HG03460 (cell line): ENCODE measurements at regions not wholly inside any gene's neighbourhood (a gene's known extent, or its start where the extent isn't known, plus 50 kb on each side); places are given as distances from the start of the nearest gene placed in this dataset.

Experiments
- ATAC-seq: cut with Tn5 transposase; IDR thresholded peaks from one replicate; pipeline ENCODE4 v1.9.1; 2021; ENCODE audit not compliant: unreplicated experiment

DNA sequence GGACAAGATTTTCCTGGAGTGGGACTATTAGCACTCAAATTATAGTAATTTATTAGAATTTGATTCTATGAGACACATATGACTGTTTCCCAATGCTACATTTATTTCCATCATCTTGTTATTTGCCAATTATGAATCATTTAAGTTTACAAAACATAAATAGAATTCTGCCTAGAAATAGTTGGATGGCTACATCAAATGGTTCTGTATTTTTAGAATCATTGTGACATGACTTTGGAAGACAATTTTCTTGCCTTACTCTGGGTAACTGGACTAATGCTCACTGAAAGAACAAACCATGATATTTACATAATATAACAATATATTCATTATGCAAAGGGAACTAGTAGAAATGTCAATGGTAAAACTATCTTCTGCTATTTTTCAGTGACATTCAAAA lies 173.5 kb downstream of the ZIC1 start:
- no peak for ATAC-seq

- no peak for ATAC-seq
Measured at GRCh38 chr3:147589016-147589415, 179.9 kb downstream of the ZIC1 start.

DNA sequence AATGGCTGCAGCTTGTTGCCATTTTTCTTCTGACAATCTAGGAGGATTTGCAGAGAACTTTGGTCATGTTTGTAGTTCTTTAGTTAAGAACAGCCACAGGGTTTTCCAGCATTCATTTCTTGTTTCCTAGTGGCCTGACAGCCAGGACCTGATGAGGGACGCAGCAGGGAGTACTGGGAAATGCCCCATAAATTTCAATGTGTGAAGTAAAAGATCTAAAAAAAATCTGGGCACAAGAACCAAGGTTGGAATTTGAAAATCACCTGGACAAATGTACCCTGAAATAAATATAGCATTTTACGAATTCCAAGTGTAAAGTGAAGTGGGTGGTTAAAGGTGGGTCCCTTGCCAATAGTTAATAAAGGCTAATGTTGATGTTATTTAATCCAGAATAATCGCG lies 195.0 kb downstream of the ZIC1 start:
- ATAC-seq: no peak

DNA sequence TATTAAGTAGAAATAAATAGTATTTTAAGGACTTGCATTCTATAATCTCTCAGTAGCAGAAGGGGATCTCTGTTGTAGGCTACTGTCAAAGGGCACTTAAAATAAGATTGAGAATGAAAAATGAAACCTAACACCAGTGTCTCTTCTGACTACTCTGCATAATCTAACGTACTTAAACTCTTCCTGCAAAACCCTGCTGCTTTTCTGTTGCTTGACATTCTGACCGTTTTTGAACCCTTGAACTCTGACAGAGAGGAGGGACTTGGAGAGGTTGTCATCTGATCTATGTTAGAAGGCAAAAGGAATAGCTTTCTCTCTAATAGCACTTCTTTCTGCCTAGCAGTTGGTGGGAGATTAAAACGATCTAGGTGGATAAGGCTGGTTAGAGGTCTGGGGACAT lies 204.6 kb downstream of the ZIC1 start:
- ATAC-seq: no peak

DNA sequence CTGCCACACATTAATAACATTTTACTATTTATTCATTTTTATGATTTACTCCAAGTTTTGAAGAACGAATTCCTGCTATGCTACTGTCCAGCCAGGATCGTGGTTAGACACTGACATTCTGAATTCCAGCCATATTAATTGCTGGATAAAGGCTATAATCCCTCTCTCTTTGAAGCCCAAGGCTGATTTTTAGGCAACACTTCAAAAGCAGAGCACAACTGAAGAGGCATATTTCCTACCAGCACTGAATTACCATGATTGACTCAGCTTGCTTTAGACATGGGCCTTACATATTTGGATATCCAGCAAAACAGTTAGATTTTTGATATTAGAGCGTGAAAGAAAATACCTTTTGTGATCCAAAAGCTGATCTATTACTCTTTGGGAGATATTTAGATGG lies 205.0 kb downstream of the ZIC1 start:
- ATAC-seq: no peak

DNA sequence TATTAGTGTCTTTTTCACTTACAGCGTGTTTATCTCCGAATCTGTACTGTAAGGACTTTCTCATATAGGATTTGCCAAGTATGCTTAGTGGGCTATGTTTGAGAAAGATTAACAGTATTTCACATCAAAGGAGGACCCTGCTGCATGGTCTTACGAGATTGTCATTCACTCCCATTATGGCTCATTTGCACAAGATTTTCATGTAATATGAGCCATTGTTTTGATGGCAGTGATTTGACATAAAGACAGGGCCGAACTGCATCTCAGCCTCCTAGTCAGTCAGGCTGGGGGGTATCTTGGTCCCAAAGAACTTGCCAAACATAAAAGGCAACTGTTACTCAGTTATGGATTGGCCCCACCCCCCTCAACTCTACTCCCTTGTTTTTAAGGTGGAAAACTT lies 205.9 kb downstream of the ZIC1 start:
- ATAC-seq: no peak

DNA sequence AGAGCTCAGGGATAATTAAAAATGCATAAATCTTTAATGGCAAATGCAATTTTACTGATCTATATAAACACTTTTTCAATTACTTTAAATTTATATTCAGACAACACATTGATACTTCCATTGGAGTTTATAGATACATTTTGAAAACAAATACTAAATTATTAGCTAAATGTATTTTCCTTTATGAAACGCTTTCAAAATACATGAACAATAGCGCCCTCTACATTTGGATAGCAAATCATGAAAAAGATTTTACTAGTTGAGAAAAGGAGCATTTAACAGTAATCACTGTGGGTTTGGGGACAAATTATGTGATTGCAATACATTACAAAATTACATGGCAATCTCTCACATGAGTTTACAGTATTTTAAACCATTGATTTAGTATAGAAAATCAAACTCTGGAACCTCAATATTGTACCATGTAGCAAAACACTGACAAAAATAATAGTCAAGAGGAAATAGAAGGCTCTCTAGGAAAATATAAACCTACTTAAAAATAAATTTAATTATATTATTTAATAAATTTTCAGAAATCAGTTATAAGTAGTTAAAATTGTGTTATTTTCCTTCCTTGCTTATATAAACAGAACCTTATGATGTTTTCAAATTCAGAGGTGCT lies 207.9 kb downstream of the ZIC1 start:
- no peak for ATAC-seq

GRCh38 chr3:147618691-147619090 lies 209.5 kb downstream of the ZIC1 start:
- no peak for ATAC-seq

DNA sequence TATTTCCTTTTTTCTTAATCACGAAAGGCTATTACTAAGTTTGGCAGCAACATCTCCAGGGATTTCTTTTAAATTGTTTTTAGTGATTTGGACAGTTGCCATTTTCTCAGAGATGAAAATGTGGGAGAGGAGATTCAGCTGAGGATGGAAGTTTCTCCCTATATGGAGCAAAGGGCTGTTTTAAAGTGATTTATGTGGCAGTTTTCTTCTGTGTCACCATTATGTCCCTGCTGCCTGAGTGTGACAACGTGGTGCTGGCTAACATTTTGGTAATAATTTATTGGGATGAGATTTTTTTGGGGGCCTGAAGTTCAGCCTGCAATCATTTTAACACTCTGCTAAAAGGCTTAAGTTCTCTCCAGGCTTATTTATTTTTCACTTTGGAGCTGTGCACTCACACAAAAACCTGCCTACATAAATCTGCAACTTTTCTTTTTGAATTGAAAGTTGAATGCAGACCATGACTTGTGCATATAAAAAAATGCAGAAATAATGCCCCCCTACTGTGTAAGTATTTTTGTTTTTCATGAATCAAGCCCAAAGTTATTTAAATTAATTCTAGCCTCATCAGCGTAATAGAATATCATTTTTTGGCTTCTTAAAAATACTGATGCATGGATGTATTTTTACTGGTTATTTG lies 210.9 kb downstream of the ZIC1 start:
- no peak for ATAC-seq

GRCh38 chr3:147620906-147621305 lies 211.7 kb downstream of the ZIC1 start:
- no peak for ATAC-seq

DNA sequence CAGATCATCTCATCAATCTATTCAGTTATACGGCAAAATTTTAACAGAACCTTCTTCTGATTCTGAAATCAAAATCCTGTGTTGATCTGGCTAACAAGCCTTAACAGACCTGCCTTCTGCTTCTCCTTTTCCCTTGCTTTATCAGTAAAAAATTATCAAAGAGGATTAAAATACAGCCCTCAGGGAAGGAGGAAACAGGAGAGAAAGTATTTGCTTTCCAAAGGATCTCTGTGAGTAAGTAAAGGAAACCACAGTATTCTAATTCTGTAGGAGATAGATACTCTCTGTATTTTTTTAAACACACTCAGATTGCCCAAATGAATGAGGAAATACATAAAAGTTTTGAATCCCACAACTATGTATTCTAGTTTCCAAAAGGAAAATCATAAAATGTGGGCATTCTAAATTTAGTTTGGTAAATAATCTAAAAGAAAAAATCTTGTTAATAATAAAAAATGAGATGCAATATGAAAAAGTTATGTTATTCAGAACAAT lies 221.8 kb downstream of the ZIC1 start:
- ATAC-seq: no peak

DNA sequence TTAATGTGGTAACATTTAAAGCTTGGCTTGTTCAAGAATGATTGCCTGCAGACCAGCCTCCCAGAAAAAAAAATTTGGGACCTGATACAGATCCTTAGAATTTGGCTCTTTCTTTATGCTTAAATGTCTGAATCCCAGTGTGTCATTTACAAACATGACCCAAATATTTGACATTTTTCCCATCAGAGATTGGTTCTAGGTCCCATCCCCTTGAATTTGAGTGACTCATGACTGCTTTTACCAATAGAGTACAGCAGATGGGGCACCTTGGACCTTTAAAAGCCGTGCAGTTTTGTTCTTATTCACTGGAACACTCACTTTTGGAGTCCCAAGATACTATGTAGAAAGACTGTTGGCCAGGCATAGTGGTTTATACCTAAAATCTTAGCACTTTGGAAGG lies 231.6 kb downstream of the ZIC1 start:
- no peak for ATAC-seq

DNA sequence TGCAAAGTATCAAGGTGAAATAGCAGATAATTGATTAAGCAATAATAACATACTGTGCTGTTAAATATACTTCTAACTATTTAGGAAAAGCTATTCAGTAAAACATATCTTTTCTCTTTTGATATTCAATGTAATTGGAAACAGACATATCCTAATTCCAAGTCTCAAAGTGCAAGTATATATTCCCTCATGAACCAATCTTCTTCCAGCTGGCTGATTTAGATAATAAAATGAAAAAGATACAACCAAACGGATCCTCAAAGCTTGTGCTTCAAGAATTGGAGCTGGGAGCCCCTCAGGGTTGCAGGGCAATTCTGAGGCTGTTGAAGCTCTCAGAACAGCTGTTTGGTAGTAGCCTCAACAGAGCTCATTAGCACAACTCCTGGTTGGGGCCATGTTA lies 236.6 kb downstream of the ZIC1 start:
- ATAC-seq: no peak

GRCh38 chr3:147649475-147649874 lies 240.3 kb downstream of the ZIC1 start:
- ATAC-seq: no peak

- ATAC-seq: no peak
Measured at GRCh38 chr3:147651107-147651778, 242.1 kb downstream of the ZIC1 start.

DNA sequence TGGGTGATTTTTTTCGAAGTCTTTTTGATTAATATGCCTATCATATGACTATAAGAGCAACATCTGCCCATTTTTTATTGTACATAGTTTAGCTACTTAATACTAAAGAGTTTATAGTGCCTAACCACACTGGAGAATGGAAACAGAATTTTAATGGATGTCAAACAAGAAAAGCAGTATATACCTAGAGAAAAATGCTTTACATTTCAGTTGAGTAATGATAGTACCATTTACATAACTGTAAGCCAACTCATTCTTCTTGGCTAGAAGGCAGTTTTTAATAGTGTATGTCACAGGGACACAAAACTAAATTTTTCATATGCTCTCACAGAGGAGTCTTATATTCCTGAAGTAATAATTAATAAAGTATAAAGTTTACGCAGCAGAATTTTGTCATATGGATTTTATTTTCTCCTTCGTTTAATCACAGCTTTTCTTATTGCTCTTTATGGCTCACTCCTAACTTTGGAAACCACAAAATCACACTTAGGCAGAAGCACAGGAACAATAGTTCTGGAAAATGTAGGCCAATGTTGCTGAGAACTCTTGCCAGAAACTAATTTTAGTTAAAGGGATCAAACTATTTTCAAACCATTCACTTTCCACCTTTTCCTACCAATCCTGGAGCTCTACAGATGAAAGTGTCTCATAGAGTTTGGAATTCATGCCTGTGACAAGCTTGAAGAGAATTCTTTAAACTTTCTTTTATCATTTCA lies 243.6 kb downstream of the ZIC1 start:
- ATAC-seq: no peak

GRCh38 chr3:147653367-147653923 lies 244.3 kb downstream of the ZIC1 start:
- no peak for ATAC-seq

DNA sequence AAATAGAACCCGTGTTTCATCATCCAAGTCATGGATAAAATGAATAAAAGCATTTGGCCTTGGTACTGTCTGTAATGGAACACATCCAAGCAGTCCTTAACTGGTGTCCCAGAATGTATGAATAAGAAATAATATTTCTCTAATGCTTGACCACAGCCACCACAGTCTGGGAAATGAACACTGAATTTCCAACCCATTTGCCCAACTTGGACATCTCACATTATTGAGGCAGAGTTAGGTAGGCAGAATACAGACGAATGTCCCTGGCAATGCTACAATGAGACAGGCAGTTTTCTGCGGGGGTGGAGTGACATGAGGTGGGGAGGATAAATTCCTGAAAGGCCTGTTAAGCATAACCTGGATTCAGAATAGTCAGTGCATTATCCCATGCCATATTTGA lies 245.7 kb downstream of the ZIC1 start:
- no peak for ATAC-seq

DNA sequence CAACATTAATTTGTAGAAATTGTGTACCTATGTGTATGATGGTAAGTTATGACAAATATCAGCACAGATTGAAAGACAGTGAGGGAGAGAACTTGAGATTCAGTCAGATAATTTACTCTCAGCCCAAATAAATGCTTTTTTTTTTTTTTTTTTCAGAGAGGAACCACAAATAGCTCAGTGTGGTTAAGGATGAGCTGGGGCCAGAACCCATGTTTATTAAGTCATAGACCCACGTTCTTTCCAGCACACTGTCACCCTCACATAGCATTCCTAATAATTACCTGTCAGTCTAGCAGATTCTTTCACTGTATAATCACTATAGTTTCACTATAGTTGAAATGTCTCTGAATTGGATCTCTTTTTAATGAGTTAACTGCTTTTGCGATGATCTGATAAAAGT lies 246.1 kb downstream of the ZIC1 start:
- ATAC-seq: no peak

DNA sequence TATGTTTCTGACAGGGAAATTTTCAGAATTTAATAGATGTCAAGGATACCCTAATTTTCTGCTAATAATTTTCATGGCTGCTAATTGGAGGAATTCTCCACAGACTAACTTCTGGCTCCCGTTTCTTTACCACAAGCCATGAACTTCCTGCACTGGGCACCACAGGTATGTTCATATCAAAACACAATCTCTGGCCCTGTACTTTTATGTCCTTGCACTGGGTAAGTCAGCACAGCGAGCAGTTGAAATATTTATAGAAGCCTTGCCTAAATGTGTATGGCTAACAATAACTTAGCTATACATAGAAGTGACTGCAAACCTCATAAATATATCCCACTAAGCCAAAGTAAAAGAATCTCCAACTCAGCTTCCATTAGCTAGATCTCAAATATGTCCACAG lies 246.9 kb downstream of the ZIC1 start:
- no peak for ATAC-seq

GRCh38 chr3:147661916-147662315 lies 252.8 kb downstream of the ZIC1 start:
- no peak for ATAC-seq
